Activated B cell treated with CpG ODN at 0.5 μM for 24 hours (primary cell): ENCODE measurements at regions not wholly inside any gene's neighbourhood (a gene's known extent, or its start where the extent isn't known, plus 50 kb on each side); places are given as distances from the start of the nearest gene placed in this dataset.

Experiments
- ATAC-seq: fragments of 200-7000 bp; cut with Tn5 transposase; one replicate; pipeline ENCODE4 v1.10.0; 2021; ENCODE audit warnings: low read depth, mild to moderate bottlenecking, moderate library complexity
- CTCF ChIA-PET: fragments of 350-600 bp; sonication (Branson Sonifier 250); formaldehyde crosslinking; loops from one replicate; lab custom pipeline; 2021; ENCODE audit warnings: antibody characterized with exemption; lab: Charles Lee
- POLR2A ChIA-PET: fragments of 350-600 bp; sonication (Branson Sonifier 250); formaldehyde crosslinking; loops from one replicate; lab custom pipeline; 2021; ENCODE audit warnings: antibody characterized with exemption; lab: Charles Lee
- DNase-seq: peaks from one replicate; pipeline ENCODE4 v3.0.0; 2022
- H3K27ac Mint-ChIP-seq: one replicate; pipeline ENCODE4 v1.8.0; 2020; ENCODE audit warnings: mixed read lengths
- H3K27me3 Mint-ChIP-seq: one replicate; pipeline ENCODE4 v1.8.0; 2021; ENCODE audit warnings: mixed read lengths
- H3K36me3 Mint-ChIP-seq: one replicate; pipeline ENCODE4 v1.8.0; 2021; ENCODE audit warnings: low read depth, mixed read lengths
- H3K4me1 Mint-ChIP-seq: one replicate; pipeline ENCODE4 v1.8.0; 2021; ENCODE audit warnings: mixed read lengths
- H3K4me3 Mint-ChIP-seq: one replicate; pipeline ENCODE4 v1.8.0; 2020; ENCODE audit warnings: mild to moderate bottlenecking, mixed read lengths
- H3K9me3 Mint-ChIP-seq: one replicate; pipeline ENCODE4 v1.8.0; 2020; ENCODE audit warnings: mixed read lengths
- intact Hi-C: fragments of 100-400 bp; cut with micrococcal nuclease; formaldehyde crosslinking; loops from one replicate; pipeline ENCODE4 v1.15.1; 2024
- TF ChIP-seq, protein P1 (sequence below): fragments of 200-600 bp; IDR thresholded peaks from one replicate; pipeline ENCODE4 v1.8.0; 2022; ENCODE audit warnings: antibody characterized with exemption, mild to moderate bottlenecking

DNA sequence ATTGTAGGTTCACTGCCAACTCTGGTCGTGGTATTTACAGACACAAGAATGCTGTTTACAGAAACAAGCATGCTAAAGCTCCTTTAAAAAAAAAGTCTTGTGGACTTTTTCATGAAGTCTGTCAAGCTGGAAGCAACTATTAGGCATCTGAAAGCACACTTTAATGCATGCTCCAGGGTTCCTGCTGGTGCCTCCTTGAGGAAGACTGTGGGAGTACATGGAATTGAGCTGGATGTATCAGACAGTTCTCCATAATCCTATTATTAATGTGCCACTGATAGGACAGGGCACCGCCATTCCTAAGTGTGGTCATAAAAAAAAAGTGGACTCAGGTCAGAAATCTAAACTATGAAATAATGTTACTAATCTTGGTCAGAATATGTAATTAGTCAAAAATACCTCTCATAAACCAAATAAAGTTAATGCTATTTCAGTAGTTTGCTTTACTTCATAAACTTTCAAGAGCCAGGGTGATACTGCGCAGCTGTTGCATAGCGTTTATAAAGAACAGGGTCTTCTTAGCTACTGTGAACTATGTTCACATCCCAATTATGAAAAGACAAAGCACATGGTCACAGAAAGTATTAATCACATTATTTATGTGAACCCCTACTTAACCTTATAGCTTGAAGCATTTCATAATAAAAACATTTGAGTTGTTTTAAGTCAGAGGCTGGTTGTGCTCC, 390.8 kb upstream of the PTGER4 start:
- H3K4me1 Mint-ChIP-seq = no peaks in the 10 kb centered on the region
- POLR2A ChIA-PET = no interaction called here
- TF ChIP-seq, protein P1, sequence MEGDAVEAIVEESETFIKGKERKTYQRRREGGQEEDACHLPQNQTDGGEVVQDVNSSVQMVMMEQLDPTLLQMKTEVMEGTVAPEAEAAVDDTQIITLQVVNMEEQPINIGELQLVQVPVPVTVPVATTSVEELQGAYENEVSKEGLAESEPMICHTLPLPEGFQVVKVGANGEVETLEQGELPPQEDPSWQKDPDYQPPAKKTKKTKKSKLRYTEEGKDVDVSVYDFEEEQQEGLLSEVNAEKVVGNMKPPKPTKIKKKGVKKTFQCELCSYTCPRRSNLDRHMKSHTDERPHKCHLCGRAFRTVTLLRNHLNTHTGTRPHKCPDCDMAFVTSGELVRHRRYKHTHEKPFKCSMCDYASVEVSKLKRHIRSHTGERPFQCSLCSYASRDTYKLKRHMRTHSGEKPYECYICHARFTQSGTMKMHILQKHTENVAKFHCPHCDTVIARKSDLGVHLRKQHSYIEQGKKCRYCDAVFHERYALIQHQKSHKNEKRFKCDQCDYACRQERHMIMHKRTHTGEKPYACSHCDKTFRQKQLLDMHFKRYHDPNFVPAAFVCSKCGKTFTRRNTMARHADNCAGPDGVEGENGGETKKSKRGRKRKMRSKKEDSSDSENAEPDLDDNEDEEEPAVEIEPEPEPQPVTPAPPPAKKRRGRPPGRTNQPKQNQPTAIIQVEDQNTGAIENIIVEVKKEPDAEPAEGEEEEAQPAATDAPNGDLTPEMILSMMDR = no peak
- ATAC-seq (no peak), DNase-seq (no peak)
- CTCF ChIA-PET = no interaction called here
- no peaks in the 10 kb centered on the region for H3K36me3 Mint-ChIP-seq
- H3K9me3 Mint-ChIP-seq = no peaks in the 10 kb centered on the region
- no peak overlapping the region for H3K27ac Mint-ChIP-seq
- no peak overlapping the region for H3K4me3 Mint-ChIP-seq
- H3K27me3 Mint-ChIP-seq = no peaks in the 10 kb centered on the region
- intact Hi-C loops = no loop called here

DNA sequence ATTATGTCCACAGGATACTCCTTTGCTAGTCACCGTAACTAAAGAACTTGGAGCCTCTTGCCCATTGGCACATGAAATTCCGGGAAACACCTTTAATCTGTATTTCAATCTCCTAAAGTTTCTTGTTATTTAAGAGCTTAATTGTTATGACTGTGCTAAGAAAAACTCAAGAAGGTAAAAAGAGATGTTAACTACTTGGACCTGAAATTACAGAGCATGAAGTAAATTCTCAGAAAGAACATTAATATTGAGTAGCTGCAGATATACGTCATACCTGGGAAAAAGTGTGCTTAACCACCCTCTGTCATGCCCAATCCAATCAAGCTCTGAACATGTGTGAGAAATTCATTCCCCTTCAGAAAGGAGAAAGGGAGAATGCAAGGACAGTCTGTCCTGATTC, 394.9 kb upstream of the PTGER4 start:
- ATAC-seq (no peak), DNase-seq (no peak)
- Mint-ChIP-seq H3K27me3 (no peaks in the 10 kb centered on the region), H3K27ac (no peak overlapping the region), H3K4me1 (no peaks in the 10 kb centered on the region), H3K4me3 (no peak overlapping the region), H3K36me3 (no peaks in the 10 kb centered on the region), H3K9me3 (no peaks in the 10 kb centered on the region)
- ChIA-PET POLR2A (no interaction called here), CTCF (no interaction called here)
- TF ChIP-seq, protein P1 = no peak
- intact Hi-C loops = no loop called here

DNA sequence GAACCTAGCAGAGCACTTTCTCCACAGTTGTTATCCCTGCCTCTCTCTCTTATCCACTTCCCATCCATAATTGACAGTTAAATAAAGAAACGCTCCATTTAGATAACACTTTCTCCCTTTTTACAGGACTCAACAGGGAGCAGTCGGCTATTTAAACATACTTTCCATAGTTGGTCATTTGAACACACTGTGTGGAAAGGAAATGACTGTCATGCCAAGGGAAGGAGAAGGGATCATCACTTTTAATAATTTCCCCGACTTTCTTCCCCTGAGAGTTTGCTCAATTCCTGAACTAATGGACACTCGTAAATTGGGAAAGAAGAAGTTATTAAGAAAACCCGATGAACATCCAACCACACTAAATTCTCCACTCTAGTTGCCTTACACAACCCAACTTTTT, 400.8 kb upstream of the PTGER4 start:
- H3K9me3 Mint-ChIP-seq = no peaks in the 10 kb centered on the region
- intact Hi-C loops = loop anchor here (5.0 kb wide), 2 partner anchors 208 to 247 kb away; no protein-coding TSS in a partner anchor
- CTCF ChIA-PET = no interaction called here

DNA sequence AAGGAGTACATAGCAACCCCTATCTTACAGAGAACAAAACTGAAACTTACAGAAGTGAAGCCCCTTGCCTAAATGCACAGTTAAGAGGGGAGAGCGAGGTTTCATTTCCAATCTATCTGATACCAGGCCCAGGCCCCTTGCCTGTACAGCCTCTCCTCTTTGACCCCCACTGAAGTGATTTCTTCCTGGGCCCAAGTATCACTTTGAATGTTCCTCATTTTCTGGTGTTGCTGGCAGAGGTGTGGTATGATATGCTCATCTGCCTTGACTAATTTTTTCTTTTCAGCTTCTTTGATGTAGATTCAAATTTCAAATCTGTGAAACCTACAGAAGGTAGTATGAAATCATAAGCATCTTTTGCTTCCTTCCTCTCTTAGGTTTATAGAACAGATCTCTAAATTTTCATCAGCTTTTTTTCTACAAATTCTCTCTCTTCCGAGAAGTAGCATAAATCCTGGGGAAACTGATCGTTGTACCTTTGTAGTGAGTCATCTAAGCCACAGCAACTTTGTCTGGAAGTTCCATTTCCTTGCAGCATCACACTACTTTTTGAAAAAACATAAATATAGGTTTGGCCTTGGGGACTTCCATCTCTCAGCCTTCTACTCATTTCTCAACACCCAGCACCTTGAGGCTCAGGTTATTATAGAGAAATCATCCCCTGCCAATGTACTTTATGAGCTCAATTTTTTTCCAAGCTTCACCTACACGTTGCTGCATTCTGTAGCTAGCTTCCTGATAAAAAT, 402.4 kb upstream of the PTGER4 start:
- Mint-ChIP-seq H3K27ac (peak overlapping the region; percentile 77), H3K4me1 (peaks cover 30% of the 10 kb centered on the region), H3K4me3 (peak overlapping the region; percentile 30), H3K9me3 (no peaks in the 10 kb centered on the region), H3K27me3 (no peaks in the 10 kb centered on the region), H3K36me3 (no peaks in the 10 kb centered on the region)
- ChIA-PET POLR2A (no interaction called here), CTCF (interaction anchor here (1.5 kb wide), 2 partner anchors 9 to 109 kb away, joined by 3 read pairs; no protein-coding TSS in a partner anchor)
- intact Hi-C loops = loop anchor here (1.0 to 5.0 kb wide), 6 partner anchors 52 to 403 kb away; no protein-coding TSS in a partner anchor
- no peak for DNase-seq
- ATAC-seq = peak; percentile 90
- TF ChIP-seq, protein P1 = no peak

More for the DNA sequence above, 400.8 kb upstream of the PTGER4 start:
- H3K27me3 Mint-ChIP-seq = no peaks in the 10 kb centered on the region
- TF ChIP-seq, protein P1 = no peak
- H3K36me3 Mint-ChIP-seq = no peaks in the 10 kb centered on the region
- POLR2A ChIA-PET = no interaction called here
- no peak for ATAC-seq
- no peak overlapping the region for H3K27ac Mint-ChIP-seq
- no peak overlapping the region for H3K4me3 Mint-ChIP-seq
- peaks cover 30% of the 10 kb centered on the region for H3K4me1 Mint-ChIP-seq
- DNase-seq = no peak

DNA sequence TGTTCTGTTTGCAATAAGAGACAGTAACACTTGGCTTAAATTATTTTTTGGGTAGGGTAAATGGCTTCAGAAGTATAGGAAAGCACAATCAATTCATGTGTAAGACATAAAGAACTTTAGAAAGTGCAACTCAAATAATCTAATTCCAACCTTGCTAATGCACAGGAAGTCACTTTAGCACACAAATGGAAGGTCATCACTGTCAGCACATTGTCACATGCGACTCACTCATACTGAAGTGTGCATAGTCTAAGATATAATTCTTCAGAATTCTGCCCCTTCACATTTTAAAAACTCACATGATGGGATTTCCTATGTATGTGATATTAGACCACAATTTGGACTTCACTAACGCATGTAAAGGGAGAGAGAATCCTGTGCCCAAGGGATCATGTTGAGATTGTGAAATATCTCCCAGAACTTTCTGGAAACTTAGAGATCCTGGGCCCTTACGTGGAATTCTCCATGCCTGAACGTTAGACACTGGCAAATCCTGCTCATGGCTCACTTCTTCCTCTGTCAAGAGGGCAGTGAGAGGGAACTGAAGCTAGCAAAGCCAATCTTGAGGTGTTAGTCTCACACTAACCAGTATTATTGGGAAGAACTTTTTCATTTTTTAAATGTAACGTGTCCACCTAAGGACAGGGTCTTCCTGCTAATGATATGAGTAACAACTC, 403.2 kb upstream of the PTGER4 start:
- ATAC-seq = peak; percentile 25
- POLR2A ChIA-PET = no interaction called here

More for the DNA sequence above, 403.2 kb upstream of the PTGER4 start:
- CTCF ChIA-PET = interaction anchor here (0.5 to 1.5 kb wide), 2 partner anchors 8 to 130 kb away, joined by 3 read pairs; no protein-coding TSS in a partner anchor
- Mint-ChIP-seq H3K27me3 (no peaks in the 10 kb centered on the region), H3K27ac (peak overlapping the region; percentile 77), H3K36me3 (no peaks in the 10 kb centered on the region), H3K9me3 (no peaks in the 10 kb centered on the region), H3K4me3 (peak overlapping the region; percentile 30), H3K4me1 (peaks cover 30% of the 10 kb centered on the region)
- intact Hi-C loops = loop anchor here (1.0 to 5.0 kb wide), 6 partner anchors 51 to 404 kb away; no protein-coding TSS in a partner anchor
- TF ChIP-seq, protein P1 = no peak
- no peak for DNase-seq
